Peyer's patch (tissue), 4 donors: ENCODE measurements at regions not wholly inside any gene's neighbourhood (a gene's known extent, or its start where the extent isn't known, plus 50 kb on each side); places are given as distances from the start of the nearest gene placed in this dataset.

Experiments
- POLR2A ChIP-seq, 2 donors: fragments of 450-650 bp; IDR thresholded peaks; one replicate each; pipeline ENCODE4 v1.5.1; 2017; ENCODE audit warnings: antibody characterized with exemption in 2 of 2, mild to moderate bottlenecking in 2 of 2, moderate library complexity in 2 of 2
- TF ChIP-seq, protein P1 (sequence below), 6 experiments: fragments of 450-650 bp in 4 of 6; fragments of 200-600 bp in 2 of 6; sonication (generic) in 1 of 6; IDR thresholded peaks; one replicate each; pipeline ENCODE4 v1.5.1; 2017 to 2019; ENCODE audit warnings: antibody characterized with exemption in 6 of 6, mild to moderate bottlenecking in 3 of 6, moderate library complexity in 1 of 6

DNA sequence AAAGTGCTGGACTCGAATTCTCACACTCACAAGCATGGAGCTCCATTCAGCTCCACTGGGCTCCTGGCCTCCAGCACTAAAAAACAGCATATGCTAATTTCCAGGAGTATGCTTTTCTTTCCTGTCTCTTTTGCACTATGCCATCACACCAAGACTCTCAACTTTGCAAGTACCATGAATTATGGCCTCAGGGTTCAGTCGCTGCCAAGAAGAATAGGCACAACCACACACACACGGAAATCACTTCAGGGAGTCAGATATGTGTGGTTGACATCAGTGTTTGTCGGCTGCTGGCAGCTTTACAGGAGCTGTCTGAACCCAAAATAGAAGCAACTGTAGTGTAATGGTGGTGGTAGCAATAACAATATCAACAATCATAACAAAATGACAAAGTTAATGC, 305.0 kb upstream of the SLCO3A1 start:
- TF ChIP-seq, protein P1, sequence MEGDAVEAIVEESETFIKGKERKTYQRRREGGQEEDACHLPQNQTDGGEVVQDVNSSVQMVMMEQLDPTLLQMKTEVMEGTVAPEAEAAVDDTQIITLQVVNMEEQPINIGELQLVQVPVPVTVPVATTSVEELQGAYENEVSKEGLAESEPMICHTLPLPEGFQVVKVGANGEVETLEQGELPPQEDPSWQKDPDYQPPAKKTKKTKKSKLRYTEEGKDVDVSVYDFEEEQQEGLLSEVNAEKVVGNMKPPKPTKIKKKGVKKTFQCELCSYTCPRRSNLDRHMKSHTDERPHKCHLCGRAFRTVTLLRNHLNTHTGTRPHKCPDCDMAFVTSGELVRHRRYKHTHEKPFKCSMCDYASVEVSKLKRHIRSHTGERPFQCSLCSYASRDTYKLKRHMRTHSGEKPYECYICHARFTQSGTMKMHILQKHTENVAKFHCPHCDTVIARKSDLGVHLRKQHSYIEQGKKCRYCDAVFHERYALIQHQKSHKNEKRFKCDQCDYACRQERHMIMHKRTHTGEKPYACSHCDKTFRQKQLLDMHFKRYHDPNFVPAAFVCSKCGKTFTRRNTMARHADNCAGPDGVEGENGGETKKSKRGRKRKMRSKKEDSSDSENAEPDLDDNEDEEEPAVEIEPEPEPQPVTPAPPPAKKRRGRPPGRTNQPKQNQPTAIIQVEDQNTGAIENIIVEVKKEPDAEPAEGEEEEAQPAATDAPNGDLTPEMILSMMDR (IDR thresholded peaks at IDR 0.05) = no peak
- no peak for TF ChIP-seq POLR2A (IDR thresholded peaks at IDR 0.05)
